Astrocyte (in vitro differentiated cells and primary cell): ENCODE measurements at regions not wholly inside any gene's neighbourhood (a gene's known extent, or its start where the extent isn't known, plus 50 kb on each side); places are given as distances from the start of the nearest gene placed in this dataset.

Experiments used
- DNase-seq: peaks from one replicate; pipeline ENCODE4 v3.0.0-alpha.2; 2010; ENCODE audit warnings: low read depth
- FAIRE-seq: peaks from 2 replicates; lab custom pipeline; 2011; peaks lifted over from hg19 to GRCh38; lab: Jason Lieb, UNC
- H2AFZ ChIP-seq: 2 replicates; pipeline ENCODE4 v1.6.0; 2012; ENCODE audit warnings: low read depth, low read length, inconsistent platforms
- H3K27ac ChIP-seq: 2 replicates; pipeline ENCODE4 v1.5.1; 2011; ENCODE audit warnings: low read depth, low read length, inconsistent platforms
- H3K27me3 ChIP-seq: 2 replicates; pipeline ENCODE4 v1.6.0; 2011; ENCODE audit warnings: low read length, inconsistent platforms; ENCODE audit not compliant: insufficient read depth
- H3K36me3 ChIP-seq: 2 replicates; pipeline ENCODE4 v1.5.1; 2011; ENCODE audit warnings: low read length, inconsistent platforms; ENCODE audit not compliant: insufficient read depth
- H3K4me1 ChIP-seq: 2 replicates; pipeline ENCODE4 v1.5.1; 2011; ENCODE audit warnings: low read length, inconsistent platforms; ENCODE audit not compliant: insufficient read depth
- H3K4me2 ChIP-seq: 2 replicates; pipeline ENCODE4 v1.6.0; 2012; ENCODE audit warnings: low read length, inconsistent platforms
- H3K4me3 ChIP-seq: 2 replicates; pipeline ENCODE4 v1.5.1; 2011; ENCODE audit warnings: low read depth, mild to moderate bottlenecking, low read length, inconsistent platforms; ENCODE audit not compliant: insufficient read depth
- H3K79me2 ChIP-seq: 2 replicates; pipeline ENCODE4 v1.6.0; 2012; ENCODE audit warnings: mild to moderate bottlenecking, low read length, inconsistent platforms; ENCODE audit not compliant: insufficient read depth
- H3K9ac ChIP-seq: 2 replicates; pipeline ENCODE4 v1.6.0; 2012; ENCODE audit warnings: mild to moderate bottlenecking, low read length, inconsistent platforms
- H3K9me3 ChIP-seq: 2 replicates; pipeline ENCODE4 v1.5.1; 2012; ENCODE audit warnings: low read depth, mild to moderate bottlenecking, low read length, inconsistent platforms; ENCODE audit not compliant: insufficient read depth
- H4K20me1 ChIP-seq: 2 replicates; pipeline ENCODE4 v1.6.0; 2012; ENCODE audit warnings: low read length, inconsistent platforms; ENCODE audit not compliant: insufficient read depth
- H3K27ac Mint-ChIP-seq: one replicate; pipeline ENCODE4 v1.8.0; 2021; ENCODE audit warnings: mild to moderate bottlenecking, mixed read lengths; ENCODE audit not compliant: unreplicated experiment
- H3K27me3 Mint-ChIP-seq: one replicate; pipeline ENCODE4 v1.8.0; 2021; ENCODE audit warnings: low read depth, mixed read lengths; ENCODE audit not compliant: unreplicated experiment
- H3K36me3 Mint-ChIP-seq: one replicate; pipeline ENCODE4 v1.8.0; 2021; ENCODE audit warnings: low read depth, mixed read lengths; ENCODE audit not compliant: unreplicated experiment
- H3K4me1 Mint-ChIP-seq: one replicate; pipeline ENCODE4 v1.8.0; 2021; ENCODE audit warnings: low read depth, mixed read lengths; ENCODE audit not compliant: unreplicated experiment
- H3K4me3 Mint-ChIP-seq: one replicate; pipeline ENCODE4 v1.8.0; 2021; ENCODE audit warnings: mild to moderate bottlenecking, moderate library complexity, mixed read lengths; ENCODE audit not compliant: unreplicated experiment
- H3K9me3 Mint-ChIP-seq: one replicate; pipeline ENCODE4 v1.8.0; 2021; ENCODE audit warnings: mild to moderate bottlenecking, mixed read lengths; ENCODE audit not compliant: unreplicated experiment
- CTCF ChIP-seq: IDR thresholded peaks from 2 replicates; pipeline ENCODE4 v1.5.1; 2011; ENCODE audit warnings: low read depth, mild to moderate bottlenecking, inconsistent platforms, low read length, moderate library complexity; ENCODE audit not compliant: insufficient read depth
- EZH2 ChIP-seq: IDR thresholded peaks from 2 replicates; pipeline ENCODE4 v1.6.1; 2012; ENCODE audit warnings: mild to moderate bottlenecking, low read length, inconsistent platforms; ENCODE audit not compliant: insufficient read depth

DNA sequence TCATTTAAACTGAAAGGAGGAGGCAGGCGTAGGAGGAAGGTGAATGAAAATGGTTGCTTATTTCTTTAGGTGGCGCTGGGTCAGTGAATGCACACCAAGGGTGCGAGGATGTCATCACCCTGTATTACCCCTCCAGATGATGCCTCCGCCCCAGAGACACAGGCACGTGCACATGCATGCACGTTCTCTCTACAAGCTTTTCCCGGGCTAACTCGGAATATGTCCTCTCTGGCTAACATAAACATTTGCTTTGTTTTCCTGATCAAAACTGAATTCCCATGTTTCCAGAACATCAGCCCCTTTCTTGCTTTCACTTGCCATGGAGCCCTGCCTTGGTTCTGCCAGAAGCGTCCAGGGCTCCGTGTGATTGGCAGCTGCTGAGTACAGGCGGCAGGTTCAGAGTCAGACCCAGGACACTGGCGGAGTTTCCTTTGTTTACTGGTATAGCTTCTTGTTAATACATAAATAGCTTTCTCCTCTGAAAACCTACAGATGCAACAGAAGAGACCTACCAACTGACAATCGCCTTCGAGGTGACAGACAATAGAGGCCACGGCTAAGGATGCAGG is 131.2 kb upstream of the RPS6KA2 start:
- peak overlapping the region; percentile 74 for H3K4me3 Mint-ChIP-seq
- H3K4me2 ChIP-seq = peak overlapping the region; percentile 80

DNA sequence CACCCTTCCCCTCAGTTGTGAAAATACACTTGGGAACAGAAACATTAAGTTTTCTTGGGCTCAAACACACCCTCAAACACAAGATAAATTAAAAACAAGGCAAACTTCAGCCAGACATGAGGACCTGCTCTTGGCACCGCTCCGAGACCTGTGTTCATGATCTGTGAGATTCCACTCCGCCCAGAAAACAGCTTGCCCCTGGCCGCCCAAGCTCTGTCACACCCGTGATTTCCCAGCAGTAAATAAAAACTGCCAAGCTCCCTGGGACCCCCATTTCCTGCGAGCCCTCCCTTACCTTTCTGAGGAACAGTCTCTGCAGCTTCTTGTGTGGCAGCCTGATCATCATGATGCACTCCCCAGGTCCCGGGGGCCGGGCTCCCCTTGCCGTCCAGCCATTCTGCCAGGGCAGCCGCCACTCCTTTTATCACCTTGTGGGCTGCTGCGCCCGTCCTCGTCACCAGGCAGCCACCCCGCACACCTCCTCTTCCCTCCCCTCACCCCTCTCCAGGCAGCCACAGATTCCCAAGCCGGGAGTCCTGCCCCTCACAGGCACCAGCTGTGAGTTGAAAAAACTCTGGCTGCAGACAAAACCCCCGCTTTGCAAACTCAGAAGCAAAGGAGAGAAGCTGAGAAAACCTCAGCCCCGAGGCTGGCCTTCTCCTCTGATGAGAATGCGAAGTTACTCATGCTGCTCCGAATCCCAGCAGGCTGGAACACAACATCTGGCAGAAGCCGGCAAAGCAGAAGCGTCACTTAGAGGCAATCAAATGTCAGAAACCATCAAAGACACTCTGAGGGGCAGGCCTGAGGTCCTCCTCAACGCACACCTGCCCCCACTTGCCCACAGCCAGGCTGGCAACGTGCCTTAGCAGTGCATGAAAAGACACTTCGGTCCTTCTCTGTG is 130.4 kb upstream of the RPS6KA2 start:
- H3K27ac Mint-ChIP-seq = peak overlapping the region; percentile 92
- Histone ChIP-seq H2AFZ (peak overlapping the region; percentile 61), H3K4me2 (peak overlapping the region; percentile 80), H4K20me1 (no peaks in the 10 kb centered on the region), H3K4me1 (peaks cover 3% of the 10 kb centered on the region), H3K27me3 (peaks cover 10% of the 10 kb centered on the region), H3K9ac (no peak overlapping the region), H3K79me2 (no peaks in the 10 kb centered on the region), H3K9me3 (no peaks in the 10 kb centered on the region), H3K27ac (no peak overlapping the region), H3K36me3 (no peaks in the 10 kb centered on the region), H3K4me3 (no peak overlapping the region)
- FAIRE-seq (no peak), DNase-seq (peak; percentile 33)
- TF ChIP-seq EZH2 (no peak), CTCF (no peak)
- peaks cover 37% of the 10 kb centered on the region for H3K4me1 Mint-ChIP-seq
- H3K9me3 Mint-ChIP-seq = no peaks in the 10 kb centered on the region
- peaks cover 4% of the 10 kb centered on the region for H3K27me3 Mint-ChIP-seq
- H3K36me3 Mint-ChIP-seq = no peaks in the 10 kb centered on the region
- peak overlapping the region; percentile 74 for H3K4me3 Mint-ChIP-seq

More for the DNA sequence above, 131.2 kb upstream of the RPS6KA2 start:
- no peak for TF ChIP-seq EZH2
- TF ChIP-seq CTCF = no peak
- Histone ChIP-seq H3K4me1 (peaks cover 3% of the 10 kb centered on the region), H2AFZ (peak overlapping the region; percentile 61), H3K36me3 (no peaks in the 10 kb centered on the region), H3K4me3 (no peak overlapping the region), H3K79me2 (no peaks in the 10 kb centered on the region), H3K9ac (no peak overlapping the region), H4K20me1 (no peaks in the 10 kb centered on the region), H3K27ac (no peak overlapping the region), H3K9me3 (no peaks in the 10 kb centered on the region), H3K27me3 (peaks cover 10% of the 10 kb centered on the region)
- H3K27me3 Mint-ChIP-seq = peaks cover 4% of the 10 kb centered on the region
- H3K4me1 Mint-ChIP-seq = peaks cover 32% of the 10 kb centered on the region
- H3K27ac Mint-ChIP-seq = peak overlapping the region; percentile 92
- no peaks in the 10 kb centered on the region for H3K9me3 Mint-ChIP-seq
- DNase-seq (no peak), FAIRE-seq (no peak)
- H3K36me3 Mint-ChIP-seq = no peaks in the 10 kb centered on the region
